ENCODE measurements at regions not wholly inside any gene's neighbourhood (a gene's known extent, or its start where the extent isn't known, plus 50 kb on each side); places are given as distances from the start of the nearest gene placed in this dataset.
A peak's percentile ranks its signal among the peaks of the same experiment; 100 is the strongest.

- Histone ChIP-seq H3K9ac (ENCODE audit: control insufficient read depth, extremely low read depth, insufficient read depth, low read length) (no peak overlapping the region), H3K4me3 (ENCODE audit: control insufficient read depth in 2 of 3, extremely low read depth in 1 of 3, insufficient read depth in 2 of 3, low read depth in 1 of 3, low read length in 3 of 3) (no peak overlapping the region), H3K4me1 (ENCODE audit: control insufficient read depth, extremely low read depth, insufficient read depth, low read length) (peaks cover 29% of the 10 kb centered on the region), H3K79me2 (ENCODE audit: control insufficient read depth, insufficient read depth, low read length) (no peaks in the 10 kb centered on the region), H3K4me2 (ENCODE audit: control insufficient read depth, extremely low read depth, insufficient read depth, low read depth, low read length) (no peak overlapping the region), H3K9me3 (ENCODE audit: control insufficient read depth, low read depth, low read length) (no peaks in the 10 kb centered on the region), H3K27me3 (ENCODE audit: control insufficient read depth, extremely low read depth, insufficient read depth, low read length) (no peaks in the 10 kb centered on the region), H3K36me3 (ENCODE audit: control insufficient read depth in 2 of 2, extremely low read depth in 1 of 2, insufficient read depth in 2 of 2, low read length in 2 of 2) (no peaks in the 10 kb centered on the region), H3K9me1 (ENCODE audit: control insufficient read depth, extremely low read depth, insufficient read depth, low read length) (no peaks in the 10 kb centered on the region), H4K20me1 (ENCODE audit: control insufficient read depth, extremely low read depth, insufficient read depth, low read length) (no peaks in the 10 kb centered on the region), H3K27ac (ENCODE audit: control insufficient read depth, insufficient read depth, low read length) (no peak overlapping the region), H2AFZ (ENCODE audit: control insufficient read depth, low read length) (no peak overlapping the region)
- FAIRE-seq, result no peak
- no peak for TF ChIP-seq EZH2 (IDR thresholded peaks at IDR 0.05; ENCODE audit: low read length)
- no peak for TF ChIP-seq CTCF (optimal IDR thresholded peaks at IDR 0.05 in 1 of 3, IDR thresholded peaks at IDR 0.05 in 1 of 3, conservative IDR thresholded peaks at IDR 0.05 in 1 of 3; ENCODE audit: extremely low read depth in 1 of 3, insufficient read depth in 2 of 3, low read length in 3 of 3)
- dilution Hi-C loops (cut with MboI; ENCODE audit: extremely low pct_ligation_motif_present, low sequenced_read_pairs), result no loop called here
- no peak for DNase-seq (ENCODE audit: low read depth, low spot score)
These were observed 119.6 kb upstream of the RANBP3L start for GRCh38 chr5:36421256-36421655.

DNA sequence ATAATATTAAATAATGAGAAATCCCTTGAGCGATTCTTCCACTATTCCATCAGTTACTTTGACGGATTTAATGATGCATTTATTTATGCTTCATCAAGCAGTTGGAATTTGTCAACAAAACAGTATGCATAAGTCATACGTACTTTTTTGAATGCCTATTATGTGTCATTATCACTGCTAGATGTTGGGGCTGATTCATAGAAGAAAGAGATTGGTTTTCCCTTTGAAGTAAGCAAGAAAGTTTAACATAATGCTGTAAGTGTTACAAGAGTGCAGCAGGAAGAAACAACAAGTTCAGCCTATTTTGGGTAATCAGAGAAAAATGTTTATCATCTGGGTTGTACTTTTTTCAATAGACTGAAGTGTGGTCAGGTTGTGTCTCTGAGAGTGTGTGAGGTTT, 121.2 kb upstream of the RANBP3L start:
- H3K4me3 ChIP-seq (ENCODE audit: control insufficient read depth in 2 of 3, extremely low read depth in 1 of 3, insufficient read depth in 2 of 3, low read depth in 1 of 3, low read length in 3 of 3), result no peak overlapping the region
- no peaks in the 10 kb centered on the region for H4K20me1 ChIP-seq (ENCODE audit: control insufficient read depth, extremely low read depth, insufficient read depth, low read length)
- no peak overlapping the region for H2AFZ ChIP-seq (ENCODE audit: control insufficient read depth, low read length)
- H3K36me3 ChIP-seq (ENCODE audit: control insufficient read depth in 2 of 2, extremely low read depth in 1 of 2, insufficient read depth in 2 of 2, low read length in 2 of 2), result no peaks in the 10 kb centered on the region
- no peak overlapping the region for H3K4me2 ChIP-seq (ENCODE audit: control insufficient read depth, extremely low read depth, insufficient read depth, low read depth, low read length)
- peaks cover 17% of the 10 kb centered on the region for H3K4me1 ChIP-seq (ENCODE audit: control insufficient read depth, extremely low read depth, insufficient read depth, low read length)
- dilution Hi-C loops (cut with MboI; ENCODE audit: extremely low pct_ligation_motif_present, low sequenced_read_pairs), result no loop called here
- DNase-seq (ENCODE audit: low read depth, low spot score) (peak; percentile 36), FAIRE-seq (no peak)
- H3K9me1 ChIP-seq (ENCODE audit: control insufficient read depth, extremely low read depth, insufficient read depth, low read length), result no peaks in the 10 kb centered on the region
- no peaks in the 10 kb centered on the region for H3K9me3 ChIP-seq (ENCODE audit: control insufficient read depth, low read depth, low read length)
- no peak overlapping the region for H3K27ac ChIP-seq (ENCODE audit: control insufficient read depth, insufficient read depth, low read length)
- H3K9ac ChIP-seq (ENCODE audit: control insufficient read depth, extremely low read depth, insufficient read depth, low read length), result no peak overlapping the region
- H3K79me2 ChIP-seq (ENCODE audit: control insufficient read depth, insufficient read depth, low read length), result no peaks in the 10 kb centered on the region
- TF ChIP-seq CTCF (optimal IDR thresholded peaks at IDR 0.05 in 1 of 3, IDR thresholded peaks at IDR 0.05 in 1 of 3, conservative IDR thresholded peaks at IDR 0.05 in 1 of 3; ENCODE audit: extremely low read depth in 1 of 3, insufficient read depth in 2 of 3, low read length in 3 of 3) (no peak), EZH2 (IDR thresholded peaks at IDR 0.05; ENCODE audit: low read length) (no peak)
- no peaks in the 10 kb centered on the region for H3K27me3 ChIP-seq (ENCODE audit: control insufficient read depth, extremely low read depth, insufficient read depth, low read length)

Data from keratinocyte (primary cell).